GM12873 (cell line): ENCODE measurements at regions not wholly inside any gene's neighbourhood (a gene's known extent, or its start where the extent isn't known, plus 50 kb on each side); places are given as distances from the start of the nearest gene placed in this dataset.

ENCODE experiments used
- TF ChIP-seq, protein P1 (sequence below): IDR thresholded peaks from 2 replicates; pipeline ENCODE4 v1.5.1; 2012; ENCODE audit warnings: low read depth, mild to moderate bottlenecking, moderate library complexity, low read length, control low read depth; ENCODE audit not compliant: insufficient read depth; ENCODE audit errors: missing control alignments

DNA sequence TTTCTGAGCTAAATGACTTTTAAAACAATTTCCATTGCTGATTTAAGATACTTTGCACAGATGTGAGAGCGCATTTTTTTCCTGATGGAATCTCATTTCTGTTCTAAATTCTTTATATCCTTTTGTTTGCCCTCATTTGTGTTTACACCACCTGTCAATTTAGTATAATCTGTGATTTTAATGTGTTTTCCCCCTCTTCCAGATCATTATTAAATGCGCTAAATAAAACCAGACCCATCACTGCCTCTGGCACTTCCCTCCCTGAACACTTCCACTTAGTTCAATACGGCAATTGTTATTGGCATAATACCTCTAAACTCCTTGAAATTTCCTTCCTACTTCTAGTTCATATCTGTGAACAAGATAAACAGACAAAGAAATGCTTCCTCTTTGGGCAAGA, 186.9 kb upstream of the ADGRL2 start:
- TF ChIP-seq, protein P1, sequence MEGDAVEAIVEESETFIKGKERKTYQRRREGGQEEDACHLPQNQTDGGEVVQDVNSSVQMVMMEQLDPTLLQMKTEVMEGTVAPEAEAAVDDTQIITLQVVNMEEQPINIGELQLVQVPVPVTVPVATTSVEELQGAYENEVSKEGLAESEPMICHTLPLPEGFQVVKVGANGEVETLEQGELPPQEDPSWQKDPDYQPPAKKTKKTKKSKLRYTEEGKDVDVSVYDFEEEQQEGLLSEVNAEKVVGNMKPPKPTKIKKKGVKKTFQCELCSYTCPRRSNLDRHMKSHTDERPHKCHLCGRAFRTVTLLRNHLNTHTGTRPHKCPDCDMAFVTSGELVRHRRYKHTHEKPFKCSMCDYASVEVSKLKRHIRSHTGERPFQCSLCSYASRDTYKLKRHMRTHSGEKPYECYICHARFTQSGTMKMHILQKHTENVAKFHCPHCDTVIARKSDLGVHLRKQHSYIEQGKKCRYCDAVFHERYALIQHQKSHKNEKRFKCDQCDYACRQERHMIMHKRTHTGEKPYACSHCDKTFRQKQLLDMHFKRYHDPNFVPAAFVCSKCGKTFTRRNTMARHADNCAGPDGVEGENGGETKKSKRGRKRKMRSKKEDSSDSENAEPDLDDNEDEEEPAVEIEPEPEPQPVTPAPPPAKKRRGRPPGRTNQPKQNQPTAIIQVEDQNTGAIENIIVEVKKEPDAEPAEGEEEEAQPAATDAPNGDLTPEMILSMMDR: no peak

DNA sequence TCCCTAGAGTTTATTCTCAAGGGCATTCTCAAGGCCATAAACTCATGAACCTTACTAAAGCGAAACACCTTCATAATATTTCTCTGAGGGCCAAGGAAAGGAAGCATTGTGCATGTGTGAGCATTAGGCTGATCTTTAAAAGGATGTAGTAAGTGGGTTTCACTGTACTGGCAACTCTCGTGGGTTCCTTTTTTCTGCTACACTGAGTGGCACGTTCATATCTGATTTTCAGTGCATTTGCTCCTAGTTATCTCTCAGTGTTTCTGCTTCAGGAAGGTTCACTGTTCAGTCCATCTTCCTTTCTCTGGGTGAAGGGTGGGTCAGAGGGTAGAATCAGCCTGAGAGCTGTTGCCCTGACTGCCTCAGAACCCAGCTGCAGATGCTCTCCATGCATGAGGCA, 192.8 kb upstream of the ADGRL2 start:
- TF ChIP-seq, protein P1: no peak

DNA sequence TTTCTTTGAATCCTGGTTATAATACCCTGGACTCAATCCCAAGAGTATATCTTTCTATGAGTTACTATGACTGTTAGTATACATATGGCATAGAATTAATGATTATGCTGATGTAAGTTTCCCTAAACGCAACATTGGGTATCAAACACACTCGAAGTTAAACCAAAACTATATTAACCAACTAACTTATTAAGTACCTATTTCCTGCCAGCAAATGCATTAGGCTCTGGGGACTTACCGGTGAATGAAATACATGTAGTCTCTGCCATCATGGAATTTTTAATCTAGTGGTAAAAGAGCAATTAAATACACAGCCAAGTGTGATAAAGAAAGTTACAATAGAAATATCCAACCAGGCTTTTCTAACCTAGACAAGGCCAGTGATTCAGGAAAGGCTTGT, 193.6 kb upstream of the ADGRL2 start:
- TF ChIP-seq, protein P1: no peak

DNA sequence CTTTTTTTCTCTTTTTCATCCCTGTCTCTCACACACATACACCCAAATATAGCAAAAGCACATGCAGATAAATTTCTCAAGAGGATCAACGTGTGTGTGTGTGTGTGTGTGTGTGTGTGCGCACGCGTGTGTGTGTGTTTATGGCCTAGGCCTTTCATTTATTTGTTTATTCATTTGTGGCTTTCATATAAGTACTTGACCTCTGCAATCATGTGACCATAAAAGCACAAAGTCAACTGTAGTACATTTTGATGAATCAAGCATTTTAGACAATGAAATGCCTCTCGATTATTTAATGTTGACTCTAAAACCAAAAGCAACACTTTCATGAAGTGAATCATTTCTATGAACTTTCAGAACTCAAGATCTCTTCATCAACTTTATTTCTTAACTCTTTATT, 194.1 kb upstream of the ADGRL2 start:
- TF ChIP-seq, protein P1: no peak

DNA sequence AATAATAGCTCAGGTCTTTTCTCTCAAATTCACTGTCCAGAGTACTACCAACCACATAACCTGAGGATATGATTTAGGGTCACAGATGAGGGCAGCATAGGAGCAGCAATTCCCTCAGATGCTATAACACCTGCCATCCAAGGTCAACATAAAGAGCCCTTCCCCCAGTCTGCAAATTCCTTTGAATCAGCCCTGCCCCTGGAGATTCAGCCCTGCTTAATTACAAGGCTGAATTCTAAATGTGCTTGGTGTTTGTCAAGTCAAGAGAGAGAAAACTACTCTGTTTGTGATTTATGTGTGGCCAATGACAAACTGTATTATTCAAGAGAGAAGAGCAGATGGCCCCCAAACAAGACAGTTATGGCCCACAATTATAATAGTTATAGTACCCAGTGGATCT, 195.7 kb upstream of the ADGRL2 start:
- TF ChIP-seq, protein P1: no peak

DNA sequence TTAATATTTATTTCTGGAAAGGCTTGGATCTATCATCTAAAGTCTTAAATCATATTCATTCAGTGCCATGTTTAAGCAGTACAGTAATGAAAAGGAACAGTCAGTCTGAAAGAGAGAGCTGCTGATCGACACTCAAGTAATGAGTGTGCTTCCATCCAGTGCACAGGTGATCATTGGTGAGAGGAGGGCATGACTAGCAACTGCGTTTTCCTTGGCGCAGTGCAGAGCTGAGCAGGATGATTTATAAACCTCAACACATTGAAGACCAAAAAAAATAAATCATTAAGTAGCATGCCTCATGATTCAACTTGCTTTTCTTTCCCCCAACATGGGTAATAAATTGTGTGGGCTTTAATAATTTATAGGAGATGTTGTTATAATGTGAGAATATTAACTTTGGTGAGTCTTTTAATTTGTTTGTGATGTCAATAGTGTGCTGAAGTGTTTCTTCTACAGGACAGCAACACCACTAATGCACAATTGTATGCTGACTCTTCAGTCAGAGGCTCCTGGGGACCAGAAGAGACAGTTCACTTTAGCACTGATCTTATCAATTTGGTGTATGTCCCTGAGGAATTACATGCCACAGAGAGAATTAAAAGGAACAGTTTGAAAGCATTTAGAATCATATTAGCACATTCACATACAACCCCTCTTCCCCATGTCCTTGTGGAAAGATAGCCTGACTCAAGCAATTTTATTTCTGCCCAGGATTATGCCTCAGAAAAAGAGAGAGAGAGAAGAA, 199.7 kb upstream of the ADGRL2 start:
- TF ChIP-seq, protein P1: no peak

DNA sequence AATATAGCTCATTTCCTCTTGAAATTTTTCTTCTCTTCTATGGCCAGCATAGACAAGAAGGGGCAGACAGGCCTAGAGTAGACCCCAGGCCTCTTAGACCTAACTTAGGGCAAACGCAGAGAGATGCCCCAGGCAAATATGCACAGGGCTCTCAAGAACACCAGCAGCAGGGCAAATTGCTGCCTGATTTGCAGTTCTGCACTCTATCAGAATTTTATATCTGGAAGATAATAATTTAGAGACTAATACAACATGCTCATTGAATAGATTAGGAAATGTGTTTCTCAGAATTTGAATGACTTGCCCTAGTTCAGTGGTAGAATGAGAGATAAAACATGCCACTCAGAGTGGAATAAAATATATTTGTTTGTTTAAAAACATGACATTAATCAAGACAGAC, 200.4 kb upstream of the ADGRL2 start:
- TF ChIP-seq, protein P1: no peak
